Gastrocnemius medialis (tissue), 4 donors: ENCODE measurements at regions not wholly inside any gene's neighbourhood (a gene's known extent, or its start where the extent isn't known, plus 50 kb on each side); places are given as distances from the start of the nearest gene placed in this dataset.

ENCODE experiments used
- POLR2A ChIP-seq, 2 donors: fragments of 450-650 bp; IDR thresholded peaks; one replicate each; pipeline ENCODE4 v1.6.1; 2017; ENCODE audit warnings: antibody characterized with exemption in 2 of 2, mild to moderate bottlenecking in 2 of 2, moderate library complexity in 2 of 2
- TF ChIP-seq, protein P1 (sequence below), 5 experiments: fragments of 450-650 bp in 3 of 5; fragments of 200-600 bp in 2 of 5; sonication (generic) in 2 of 5; IDR thresholded peaks in 4 of 5; conservative IDR thresholded peaks in 1 of 5; 1 replicate in 4 of 5; 2 replicates in 1 of 5; pipeline ENCODE4 v1.5.1; 2016 to 2019; ENCODE audit warnings: antibody characterized with exemption in 5 of 5, mild to moderate bottlenecking in 3 of 5, moderate library complexity in 3 of 5

DNA sequence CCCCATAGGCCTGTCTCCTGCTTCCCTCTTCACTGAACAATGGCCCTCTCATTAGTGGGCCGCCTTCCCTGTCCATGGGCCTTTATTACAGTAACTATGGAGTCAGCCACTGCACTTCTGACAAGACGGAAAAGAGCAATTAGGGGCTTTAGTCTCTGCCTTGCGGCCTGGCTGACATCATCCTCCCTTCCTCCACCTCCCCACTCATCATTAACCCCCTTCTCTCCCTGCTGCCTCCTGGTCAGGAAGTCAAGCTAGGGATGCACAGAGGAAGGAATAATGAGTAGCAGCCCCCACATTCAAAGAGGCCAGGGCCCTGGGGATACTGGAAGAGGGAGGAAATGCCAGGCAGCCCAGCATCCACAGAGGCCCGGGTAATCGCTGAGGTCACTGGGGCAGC lies 101.6 kb upstream of the PLXNA4 start:
- TF ChIP-seq, protein P1, sequence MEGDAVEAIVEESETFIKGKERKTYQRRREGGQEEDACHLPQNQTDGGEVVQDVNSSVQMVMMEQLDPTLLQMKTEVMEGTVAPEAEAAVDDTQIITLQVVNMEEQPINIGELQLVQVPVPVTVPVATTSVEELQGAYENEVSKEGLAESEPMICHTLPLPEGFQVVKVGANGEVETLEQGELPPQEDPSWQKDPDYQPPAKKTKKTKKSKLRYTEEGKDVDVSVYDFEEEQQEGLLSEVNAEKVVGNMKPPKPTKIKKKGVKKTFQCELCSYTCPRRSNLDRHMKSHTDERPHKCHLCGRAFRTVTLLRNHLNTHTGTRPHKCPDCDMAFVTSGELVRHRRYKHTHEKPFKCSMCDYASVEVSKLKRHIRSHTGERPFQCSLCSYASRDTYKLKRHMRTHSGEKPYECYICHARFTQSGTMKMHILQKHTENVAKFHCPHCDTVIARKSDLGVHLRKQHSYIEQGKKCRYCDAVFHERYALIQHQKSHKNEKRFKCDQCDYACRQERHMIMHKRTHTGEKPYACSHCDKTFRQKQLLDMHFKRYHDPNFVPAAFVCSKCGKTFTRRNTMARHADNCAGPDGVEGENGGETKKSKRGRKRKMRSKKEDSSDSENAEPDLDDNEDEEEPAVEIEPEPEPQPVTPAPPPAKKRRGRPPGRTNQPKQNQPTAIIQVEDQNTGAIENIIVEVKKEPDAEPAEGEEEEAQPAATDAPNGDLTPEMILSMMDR (IDR thresholded peaks at IDR 0.05 in 4 of 5, conservative IDR thresholded peaks at IDR 0.05 in 1 of 5) = no peak
- TF ChIP-seq POLR2A (IDR thresholded peaks at IDR 0.05) = no peak
